ENCODE measurements at regions not wholly inside any gene's neighbourhood (a gene's known extent, or its start where the extent isn't known, plus 50 kb on each side); places are given as distances from the start of the nearest gene placed in this dataset.

- intact Hi-C loops (cut with DNase I; ENCODE audit: low total_unique reads) = no loop called here
- DNase-seq (ENCODE audit: low spot score in 2 of 2) = no peak
- 72 to 87% methylated on average over 2 of the region's 2 CpGs for WGBS, 2 donors
- no peak overlapping the region for H3K4me3 ChIP-seq (ENCODE audit: low read depth, poor library complexity, severe bottlenecking)
- TF ChIP-seq CTCF (IDR thresholded peaks at IDR 0.05) (no peak), POLR2A (IDR thresholded peaks at IDR 0.05) (no peak)
These were observed 170.3 kb downstream of the KCNA5 start for GRCh38 chr12:5213990-5214389.

- intact Hi-C loops (cut with DNase I; ENCODE audit: low total_unique reads) = no loop called here
- no peak for TF ChIP-seq POLR2A (IDR thresholded peaks at IDR 0.05)
- no peak for TF ChIP-seq CTCF (IDR thresholded peaks at IDR 0.05)
- no peak for DNase-seq (ENCODE audit: low spot score in 2 of 2)
- no peak overlapping the region for H3K4me3 ChIP-seq (ENCODE audit: low read depth, poor library complexity, severe bottlenecking)
- WGBS, 2 donors = 91% methylated on average over 6 of the region's 6 CpGs
These were observed 174.3 kb downstream of the KCNA5 start for GRCh38 chr12:5217936-5218335.

GRCh38 chr12:5220099-5220498, 176.4 kb downstream of the KCNA5 start:
- 84 to 86% methylated on average over 3 of the region's 3 CpGs for WGBS, 2 donors
- no peak overlapping the region for H3K4me3 ChIP-seq (ENCODE audit: low read depth, poor library complexity, severe bottlenecking)
- TF ChIP-seq POLR2A (IDR thresholded peaks at IDR 0.05) = no peak
- no peak for TF ChIP-seq CTCF (IDR thresholded peaks at IDR 0.05)
- no peak for DNase-seq (ENCODE audit: low spot score in 2 of 2)
- intact Hi-C loops (cut with DNase I; ENCODE audit: low total_unique reads) = no loop called here

- 53 to 56% methylated on average over 3 of the region's 3 CpGs for WGBS, 2 donors
- intact Hi-C loops (cut with DNase I; ENCODE audit: low total_unique reads) = no loop called here
- no peak for DNase-seq (ENCODE audit: low spot score in 2 of 2)
- H3K4me3 ChIP-seq (ENCODE audit: low read depth, poor library complexity, severe bottlenecking) = no peak overlapping the region
- no peak for TF ChIP-seq CTCF (IDR thresholded peaks at IDR 0.05)
- no peak for TF ChIP-seq POLR2A (IDR thresholded peaks at IDR 0.05)
These were observed 177.2 kb downstream of the KCNA5 start for GRCh38 chr12:5220835-5221234.

GRCh38 chr12:5222011-5222461, 178.4 kb downstream of the KCNA5 start:
- no peak for DNase-seq (ENCODE audit: low spot score in 2 of 2)
- H3K4me3 ChIP-seq (ENCODE audit: low read depth, poor library complexity, severe bottlenecking) = no peak overlapping the region
- intact Hi-C loops (cut with DNase I; ENCODE audit: low total_unique reads) = no loop called here
- WGBS, 2 donors = 60 to 67% methylated on average over 2 of the region's 2 CpGs
- TF ChIP-seq POLR2A (IDR thresholded peaks at IDR 0.05) (no peak), CTCF (IDR thresholded peaks at IDR 0.05) (no peak)

GRCh38 chr12:5222729-5223128, 179.1 kb downstream of the KCNA5 start:
- no peak for DNase-seq (ENCODE audit: low spot score in 2 of 2)
- no peak overlapping the region for H3K4me3 ChIP-seq (ENCODE audit: low read depth, poor library complexity, severe bottlenecking)
- TF ChIP-seq POLR2A (IDR thresholded peaks at IDR 0.05) (no peak), CTCF (IDR thresholded peaks at IDR 0.05) (no peak)
- 97 to 98% methylated on average over 5 of the region's 5 CpGs for WGBS, 2 donors
- intact Hi-C loops (cut with DNase I; ENCODE audit: low total_unique reads) = no loop called here

Measured in lower leg skin (tissue), 4 donors.